ENCODE measurements at regions not wholly inside any gene's neighbourhood (a gene's known extent, or its start where the extent isn't known, plus 50 kb on each side); places are given as distances from the start of the nearest gene placed in this dataset.

- no peak for DNase-seq
These were observed 458.7 kb upstream of the EEF2KMT start for GRCh38 chr16:5556158-5556810.

GRCh38 chr16:5551909-5552308 is 454.3 kb upstream of the EEF2KMT start:
- no peak for DNase-seq

DNA sequence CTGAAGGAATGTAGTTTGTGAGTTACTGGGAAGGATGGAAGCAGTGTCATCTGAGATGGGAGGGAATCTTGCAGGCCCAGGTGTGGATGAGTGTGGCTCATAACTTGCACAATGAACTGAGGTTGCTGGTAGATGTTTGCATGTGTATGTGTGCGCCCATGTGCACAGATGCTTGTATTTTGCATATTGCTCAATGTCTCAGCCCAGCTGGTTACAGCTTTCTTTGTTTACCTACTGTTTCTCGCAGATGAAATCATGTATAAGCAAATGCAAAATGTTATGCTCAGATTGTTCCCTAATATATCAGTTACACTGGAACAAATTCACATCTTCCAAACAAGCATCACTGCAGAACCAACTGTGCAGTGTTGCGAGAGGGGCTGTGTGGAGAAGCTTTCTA is 452.2 kb upstream of the EEF2KMT start:
- DNase-seq = no peak

DNA sequence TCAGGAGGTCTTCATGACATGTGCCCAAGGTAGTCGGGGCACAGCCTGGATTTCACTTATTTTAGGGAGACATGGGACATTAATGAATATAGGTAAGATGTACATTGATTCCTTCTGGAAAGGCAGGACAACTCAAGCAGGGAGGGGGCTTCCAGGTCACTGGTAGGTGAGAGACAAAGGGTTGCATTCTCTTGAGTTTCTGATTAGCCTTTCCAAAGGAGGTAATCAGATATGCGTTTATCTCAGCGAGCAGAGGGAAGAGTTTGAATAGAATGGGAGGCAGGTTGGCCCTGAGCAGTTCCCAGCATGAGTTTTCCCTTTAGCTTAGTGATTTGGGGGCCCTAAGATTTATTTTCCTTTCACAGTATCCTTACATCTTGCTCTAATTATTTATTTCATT is 443.8 kb upstream of the EEF2KMT start:
- DNase-seq = no peak

DNA sequence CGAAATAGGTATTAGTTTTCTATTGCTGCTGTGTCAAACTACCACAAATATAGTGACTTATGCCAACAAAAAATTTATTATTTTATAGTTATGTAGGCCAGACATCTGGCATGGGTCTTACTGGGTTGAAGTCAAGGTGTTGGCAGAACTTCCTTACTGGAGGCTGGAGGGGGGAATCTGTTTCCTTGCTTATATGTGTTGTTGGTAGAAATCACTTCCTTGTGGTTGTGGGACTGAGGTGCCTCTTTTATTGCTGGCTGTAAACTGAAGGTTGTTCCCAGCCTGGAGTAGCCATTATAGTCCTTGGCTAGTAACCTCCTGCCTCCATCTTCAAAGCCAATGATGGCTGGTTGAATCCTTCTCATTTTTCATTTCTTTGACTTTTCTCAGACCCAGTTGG is 439.8 kb upstream of the EEF2KMT start:
- DNase-seq = no peak

GRCh38 chr16:5533321-5533888 is 435.8 kb upstream of the EEF2KMT start:
- DNase-seq = no peak

DNA sequence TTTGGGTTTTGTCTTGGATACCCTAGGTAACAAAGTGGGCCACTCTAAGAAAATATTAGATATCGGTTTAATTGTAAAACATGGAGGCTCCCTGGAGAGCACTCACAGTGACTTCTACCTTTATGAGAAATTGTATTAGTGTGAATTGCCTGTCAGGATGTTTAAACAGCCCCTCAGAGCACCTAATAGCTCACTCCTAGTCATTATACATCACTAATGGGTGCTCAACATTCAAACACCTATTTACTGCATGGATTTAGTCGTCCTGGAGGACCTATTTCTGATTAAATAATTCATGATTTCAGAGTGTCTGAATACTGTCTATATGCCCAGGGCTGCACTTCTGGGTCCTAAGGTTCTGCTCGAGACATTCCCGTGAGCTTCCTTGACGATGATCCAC is 430.2 kb upstream of the EEF2KMT start:
- no peak for DNase-seq

- no peak for DNase-seq
These were observed 429.2 kb upstream of the EEF2KMT start for GRCh38 chr16:5526826-5527225.

DNA sequence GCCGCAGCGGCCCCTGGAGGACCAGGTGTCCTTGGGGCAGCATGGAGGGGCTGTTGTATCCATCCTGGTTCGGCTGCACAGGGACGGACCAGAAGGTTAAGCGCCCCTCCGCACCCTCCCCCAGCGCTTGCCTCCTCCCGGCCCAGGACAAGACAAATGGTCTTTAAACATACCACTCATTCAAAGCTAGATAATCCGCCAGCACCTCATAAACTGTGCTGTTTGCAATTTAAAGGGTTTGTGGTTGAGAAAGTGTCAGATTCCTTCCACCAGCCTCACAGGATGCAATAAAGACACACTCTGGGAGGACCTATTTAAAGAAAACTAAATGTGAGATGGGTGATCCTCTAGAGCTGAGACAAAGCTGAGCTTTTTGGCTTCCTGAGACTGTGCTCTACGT is 426.2 kb upstream of the EEF2KMT start:
- DNase-seq = no peak

- no peak for DNase-seq
These were observed 418.5 kb upstream of the EEF2KMT start for GRCh38 chr16:5516115-5516514.

DNA sequence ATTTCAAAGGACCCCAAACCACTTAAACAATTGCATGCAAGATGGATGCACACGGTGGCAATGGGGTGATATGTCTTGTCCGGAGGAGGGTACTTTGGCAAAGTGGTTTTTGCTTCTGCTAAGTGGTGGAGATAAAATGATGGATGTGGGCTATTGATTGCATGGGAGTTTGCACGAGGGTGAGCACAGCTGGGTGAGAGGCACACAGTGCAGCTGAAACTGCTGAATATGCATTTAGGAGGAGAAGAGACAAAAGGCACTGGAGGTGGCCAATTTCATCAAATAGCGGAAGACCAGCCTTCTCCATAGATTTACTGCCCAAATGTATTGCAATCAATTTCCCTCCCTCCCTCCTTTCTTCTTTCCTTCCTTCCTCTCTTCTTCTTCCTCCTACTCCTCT is 414.4 kb upstream of the EEF2KMT start:
- no peak for DNase-seq

DNA sequence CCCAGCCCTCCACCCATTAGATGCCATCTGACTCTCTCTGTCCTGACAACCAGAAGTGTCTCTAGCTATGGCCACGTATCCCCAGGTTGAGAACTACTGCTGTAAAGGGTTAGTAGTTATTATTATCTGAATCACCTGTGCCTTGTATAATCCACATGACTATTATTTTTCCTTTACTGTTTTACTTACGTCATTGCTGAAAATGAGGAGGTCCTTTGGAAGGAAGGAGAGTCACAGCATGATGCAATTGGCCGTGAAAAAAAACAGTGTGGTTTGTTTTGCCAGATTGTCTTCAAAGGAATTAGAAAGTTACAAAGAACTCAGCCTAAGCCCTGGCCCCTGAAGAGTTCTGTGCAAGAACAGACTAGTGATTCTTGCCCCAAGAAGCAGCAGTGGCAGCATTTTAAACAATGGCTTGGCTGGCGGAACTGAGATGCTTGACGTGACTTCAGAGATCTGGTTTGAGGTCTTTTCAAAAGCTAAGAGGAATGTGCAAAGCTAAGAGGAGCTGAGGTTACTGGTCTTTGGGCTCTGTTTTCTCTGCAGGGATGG is 413.3 kb upstream of the EEF2KMT start:
- DNase-seq = no peak

DNA sequence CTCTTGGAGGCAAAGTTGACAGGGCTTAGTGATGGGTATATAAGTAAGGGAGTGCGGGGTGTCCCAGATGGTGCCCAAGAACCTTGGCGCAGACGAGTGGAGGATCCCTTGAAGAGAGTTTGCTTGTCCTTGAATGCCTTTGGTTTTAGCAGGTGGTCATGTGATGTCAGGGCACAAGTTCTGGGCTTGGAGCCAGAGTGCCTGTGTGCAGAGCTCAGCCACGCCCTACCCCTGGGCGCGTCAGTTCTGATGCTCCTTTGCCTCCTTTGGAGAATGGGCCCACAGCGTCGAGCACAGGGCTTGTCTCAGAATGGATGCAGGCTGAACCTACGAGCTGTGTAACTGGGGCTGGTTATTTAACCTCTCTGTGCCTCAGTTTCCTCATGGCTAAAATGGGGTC is 412.2 kb upstream of the EEF2KMT start:
- DNase-seq = no peak

- DNase-seq = no peak
These were observed 411.7 kb upstream of the EEF2KMT start for GRCh38 chr16:5509336-5509735.

DNA sequence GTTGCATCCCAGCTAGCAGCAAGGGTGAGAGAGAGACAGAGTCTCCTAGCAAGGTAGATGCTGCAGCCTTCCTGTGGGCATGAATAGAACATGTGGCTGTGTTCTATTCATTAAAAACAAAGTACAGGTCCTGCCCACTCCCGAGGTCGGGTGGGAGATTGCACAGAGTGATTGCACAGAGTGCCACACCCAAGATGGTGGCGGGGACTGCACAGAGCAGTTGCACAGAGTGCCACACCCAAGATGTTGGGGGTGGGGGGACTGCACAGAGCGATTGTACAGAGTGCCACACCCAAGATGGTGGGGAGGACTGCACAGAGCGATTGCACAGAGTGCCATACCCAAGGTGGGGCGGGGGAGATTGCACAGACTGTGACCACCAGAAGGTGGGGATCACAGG is 410.8 kb upstream of the EEF2KMT start:
- no peak for DNase-seq

- DNase-seq = no peak
These were observed 408.4 kb upstream of the EEF2KMT start for GRCh38 chr16:5506021-5506420.

DNA sequence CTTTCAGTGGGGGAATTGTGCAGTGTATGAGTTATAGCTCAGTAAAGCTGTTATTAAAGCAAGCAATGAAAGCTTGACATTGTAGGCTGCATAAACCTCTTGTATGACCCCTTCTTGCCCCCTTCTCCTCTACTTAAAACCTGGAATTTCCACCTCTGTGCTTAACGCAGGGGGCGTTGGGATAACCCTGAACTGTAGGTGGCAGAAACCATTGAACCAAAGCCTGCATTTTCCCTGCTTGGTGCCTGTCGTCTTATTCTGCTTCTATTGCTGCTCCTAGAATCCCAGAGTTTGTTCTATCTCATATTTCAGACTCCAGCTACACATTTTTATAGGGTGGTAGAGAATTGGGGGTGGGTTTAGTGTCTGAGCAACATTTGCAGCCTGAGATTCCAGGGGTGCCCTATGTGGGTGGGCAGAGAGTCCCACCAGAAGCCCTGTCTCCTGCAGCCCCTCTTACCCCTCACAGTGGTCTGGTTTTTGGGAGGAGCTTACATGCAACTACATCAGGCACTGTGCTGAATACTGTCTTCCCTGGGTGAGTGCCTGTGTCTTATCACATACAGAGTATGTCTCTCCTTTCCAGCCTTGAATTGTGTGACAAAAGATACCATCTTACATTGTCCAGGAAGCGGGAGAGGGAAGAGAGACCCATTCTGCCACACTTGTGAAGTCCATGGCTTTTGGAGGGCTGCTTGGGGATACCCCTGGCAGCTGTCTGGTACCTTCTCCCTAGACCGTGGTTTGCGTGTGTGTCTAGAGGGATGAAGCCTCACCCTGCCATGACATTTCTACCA is 407.7 kb upstream of the EEF2KMT start:
- no peak for DNase-seq

DNA sequence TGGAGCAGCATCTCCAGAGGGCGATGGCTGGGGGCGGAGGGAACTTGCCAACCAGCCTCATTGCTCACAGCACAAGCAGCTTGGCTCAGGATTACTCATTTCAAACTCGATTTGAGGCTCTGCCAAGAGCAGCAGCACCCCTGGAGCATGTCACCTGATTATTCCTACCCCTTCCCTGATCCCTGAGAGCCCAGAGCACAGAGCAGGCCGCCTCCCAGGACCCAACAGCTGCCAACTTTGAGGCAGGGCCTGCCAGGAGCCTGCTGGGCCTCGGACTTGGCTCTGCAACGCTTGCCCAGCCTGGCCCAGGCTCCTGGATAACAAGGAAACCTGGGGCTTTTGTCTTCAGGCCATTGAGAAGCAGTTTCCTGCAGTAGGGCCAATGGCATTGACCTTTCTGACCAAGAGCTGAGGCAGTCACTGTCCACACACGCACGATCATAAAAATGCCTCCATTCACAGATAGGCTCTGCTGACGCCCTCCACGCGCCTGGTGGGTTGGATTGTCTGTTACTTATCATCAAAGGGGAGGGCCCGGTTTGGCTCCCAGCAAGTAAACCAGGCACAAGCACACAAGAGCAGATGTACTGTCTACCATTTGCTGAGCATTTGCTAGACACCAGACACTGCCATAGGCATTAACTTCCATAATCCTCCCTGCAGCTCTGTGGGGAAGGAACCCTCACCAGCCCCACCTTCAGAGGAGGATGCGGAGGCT is 406.6 kb upstream of the EEF2KMT start:
- no peak for DNase-seq

GRCh38 chr16:5502944-5503343 is 405.3 kb upstream of the EEF2KMT start:
- no peak for DNase-seq

- no peak for DNase-seq
These were observed 404.9 kb upstream of the EEF2KMT start for GRCh38 chr16:5502467-5502869.

GRCh38 chr16:5500526-5500925 is 402.9 kb upstream of the EEF2KMT start:
- DNase-seq = no peak

GRCh38 chr16:5498562-5498961 is 401.0 kb upstream of the EEF2KMT start:
- DNase-seq = no peak

DNA sequence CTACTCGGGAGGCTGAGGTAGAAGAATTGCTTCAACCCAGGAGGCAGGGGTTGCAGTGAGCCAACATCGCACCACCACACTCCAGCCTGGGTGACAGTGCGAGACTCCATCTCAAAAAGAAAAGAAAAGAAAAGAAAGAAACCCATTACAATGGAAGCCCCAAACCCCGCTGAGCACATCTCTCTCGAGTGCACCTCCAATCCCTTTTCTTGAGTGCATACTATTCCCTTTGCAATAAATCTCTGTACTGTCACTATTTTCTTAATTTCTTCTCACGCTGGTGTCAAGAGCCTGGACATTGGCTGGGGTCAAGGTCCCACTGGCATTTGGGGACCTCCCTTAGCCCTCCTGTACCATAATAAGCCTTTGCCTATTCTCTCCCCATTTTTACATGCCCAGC is 398.4 kb upstream of the EEF2KMT start:
- DNase-seq = no peak

Data from bone marrow (tissue), 2 donors.